ENCODE measurements at regions not wholly inside any gene's neighbourhood (a gene's known extent, or its start where the extent isn't known, plus 50 kb on each side); places are given as distances from the start of the nearest gene placed in this dataset.

DNA sequence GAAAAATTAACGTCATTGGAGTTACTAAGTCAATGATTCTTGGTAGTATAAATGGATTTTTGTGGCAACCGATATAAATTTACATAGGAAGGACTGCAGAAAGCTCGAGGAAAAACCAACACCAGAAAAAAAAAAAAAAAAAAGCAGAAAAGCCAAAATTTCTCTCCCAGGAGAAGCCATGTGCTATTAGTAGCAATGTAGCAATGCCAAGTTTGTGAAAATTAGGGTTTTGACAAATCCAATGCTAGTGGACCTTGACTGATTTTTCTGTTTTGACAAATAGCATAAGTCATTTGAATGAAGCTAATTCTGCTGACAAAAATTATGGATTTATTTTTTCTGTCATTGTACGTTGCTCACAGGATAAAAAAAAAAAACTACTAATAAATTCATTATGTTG, 1561.9 kb downstream of the MRPL39 start:
- Histone ChIP-seq H3K36me3 (ENCODE audit: insufficient read depth, low read depth, low read length) (no peaks in the 10 kb centered on the region), H3K4me1 (ENCODE audit: insufficient read depth, low read length) (no peaks in the 10 kb centered on the region), H3K27me3 (ENCODE audit: insufficient read depth, low read length) (no peaks in the 10 kb centered on the region), H3K4me3 (ENCODE audit: low read length) (no peak overlapping the region), H3K9me3 (ENCODE audit: insufficient read depth, low read depth, low read length) (no peaks in the 10 kb centered on the region; the same call in 1 of the 2 replicates), H3K27ac (ENCODE audit: low read length) (no peak overlapping the region), H3K9ac (ENCODE audit: low read depth, low read length) (no peak overlapping the region)

DNA sequence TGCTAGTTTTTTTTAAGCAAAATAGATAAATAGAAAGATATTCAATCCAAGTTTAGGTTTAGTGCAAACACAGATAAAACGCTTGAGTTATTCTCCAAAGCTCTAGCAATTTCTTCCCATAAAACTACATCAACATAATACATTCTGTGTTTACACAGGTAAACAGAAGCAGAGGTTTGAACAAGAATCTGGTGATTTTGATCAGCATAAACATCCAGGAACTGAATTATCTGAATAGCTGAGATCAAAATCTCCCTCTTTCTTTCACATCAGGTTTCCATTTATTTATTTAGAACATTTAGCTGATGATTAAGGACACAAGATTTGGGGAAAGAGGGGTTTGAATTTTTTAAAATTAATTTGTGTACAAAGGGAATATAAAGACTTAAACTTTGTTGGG, 1564.6 kb downstream of the MRPL39 start:
- Histone ChIP-seq H3K36me3 (ENCODE audit: insufficient read depth, low read depth, low read length) (no peaks in the 10 kb centered on the region), H3K27ac (ENCODE audit: low read length) (no peak overlapping the region), H3K4me1 (ENCODE audit: insufficient read depth, low read length) (no peaks in the 10 kb centered on the region), H3K9me3 (ENCODE audit: insufficient read depth, low read depth, low read length) (no peaks in the 10 kb centered on the region), H3K9ac (ENCODE audit: low read depth, low read length) (no peak overlapping the region), H3K27me3 (ENCODE audit: insufficient read depth, low read length) (no peaks in the 10 kb centered on the region), H3K4me3 (ENCODE audit: low read length) (no peak overlapping the region)

GRCh38 chr21:24032709-24033232, 1574.5 kb downstream of the MRPL39 start:
- Histone ChIP-seq H3K27ac (ENCODE audit: low read length) (no peak overlapping the region), H3K9me3 (ENCODE audit: insufficient read depth, low read depth, low read length) (peaks cover 22% of the 10 kb centered on the region; the same call in 1 of the 2 replicates), H3K36me3 (ENCODE audit: insufficient read depth, low read depth, low read length) (no peaks in the 10 kb centered on the region), H3K4me1 (ENCODE audit: insufficient read depth, low read length) (no peaks in the 10 kb centered on the region), H3K4me3 (ENCODE audit: low read length) (no peak overlapping the region), H3K27me3 (ENCODE audit: insufficient read depth, low read length) (no peaks in the 10 kb centered on the region), H3K9ac (ENCODE audit: low read depth, low read length) (no peak overlapping the region)

DNA sequence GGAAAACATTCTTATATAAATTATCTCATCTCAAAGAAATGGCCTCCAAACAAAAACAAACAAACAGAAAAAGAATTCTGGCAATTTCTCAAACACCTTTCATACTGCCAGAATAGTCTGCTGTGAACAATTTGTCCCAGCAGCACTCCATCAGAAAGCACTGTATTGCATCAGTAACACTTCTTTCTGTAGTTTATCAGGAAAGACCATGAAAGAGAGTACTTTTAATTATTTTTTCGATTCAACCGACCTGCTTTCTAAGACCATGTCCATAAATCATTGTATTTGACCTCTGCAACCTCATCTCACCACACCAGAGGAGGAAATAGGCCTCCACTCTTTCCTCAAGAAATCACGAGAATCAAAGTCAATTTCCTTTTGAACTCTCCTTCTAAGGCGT, 1579.9 kb downstream of the MRPL39 start:
- no peak overlapping the region for H3K27ac ChIP-seq (ENCODE audit: low read length)
- no peaks in the 10 kb centered on the region for H3K9me3 ChIP-seq (ENCODE audit: insufficient read depth, low read depth, low read length)
- no peak overlapping the region for H3K4me3 ChIP-seq (ENCODE audit: low read length)
- H3K27me3 ChIP-seq (ENCODE audit: insufficient read depth, low read length) = no peaks in the 10 kb centered on the region
- no peak overlapping the region for H3K9ac ChIP-seq (ENCODE audit: low read depth, low read length)
- H3K36me3 ChIP-seq (ENCODE audit: insufficient read depth, low read depth, low read length) = no peaks in the 10 kb centered on the region
- no peaks in the 10 kb centered on the region for H3K4me1 ChIP-seq (ENCODE audit: insufficient read depth, low read length)

GRCh38 chr21:24025101-24025500, 1582.2 kb downstream of the MRPL39 start:
- Histone ChIP-seq H3K4me1 (ENCODE audit: insufficient read depth, low read length) (no peaks in the 10 kb centered on the region), H3K4me3 (ENCODE audit: low read length) (no peak overlapping the region), H3K27me3 (ENCODE audit: insufficient read depth, low read length) (no peaks in the 10 kb centered on the region), H3K9ac (ENCODE audit: low read depth, low read length) (no peak overlapping the region), H3K27ac (ENCODE audit: low read length) (no peak overlapping the region), H3K9me3 (ENCODE audit: insufficient read depth, low read depth, low read length) (peaks cover 18% of the 10 kb centered on the region), H3K36me3 (ENCODE audit: insufficient read depth, low read depth, low read length) (no peaks in the 10 kb centered on the region)

DNA sequence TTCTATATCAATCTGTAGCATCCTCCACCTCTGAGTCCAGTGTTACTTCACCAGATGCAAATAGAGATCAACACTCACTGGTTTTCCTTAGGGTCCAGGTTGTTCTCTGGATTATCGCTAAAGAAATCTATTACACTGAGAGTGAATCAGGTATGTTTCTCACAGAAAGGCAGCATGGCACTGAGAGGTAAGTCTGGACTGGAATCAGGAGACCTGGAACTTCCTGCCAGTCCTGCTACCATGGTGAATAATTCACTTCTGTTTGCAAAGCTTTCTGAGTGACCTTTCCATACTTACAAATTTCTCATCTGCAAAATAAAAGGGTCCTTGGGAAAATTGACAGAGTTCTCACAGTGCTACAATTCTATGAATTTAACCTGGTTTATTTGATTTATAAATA, 1583.3 kb downstream of the MRPL39 start:
- H3K27ac ChIP-seq (ENCODE audit: low read length) = no peak overlapping the region

DNA sequence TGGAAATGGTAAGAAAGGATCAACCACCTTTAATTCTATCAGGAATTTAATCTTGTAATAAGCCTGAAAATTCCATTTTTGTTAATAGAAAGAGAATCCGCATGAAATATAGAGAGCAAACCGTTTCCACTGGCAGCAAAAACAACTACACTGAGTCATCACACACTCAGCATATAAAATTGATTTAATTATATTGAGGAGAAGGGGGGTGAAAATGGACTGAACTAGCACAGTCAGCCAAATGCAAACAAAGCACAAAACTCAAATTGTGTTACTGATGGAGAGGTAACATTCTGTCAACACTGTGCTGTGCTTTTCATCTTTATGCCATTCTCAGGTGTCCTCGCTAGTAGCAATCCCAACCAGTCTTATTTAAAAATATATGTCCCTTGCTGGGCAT, 1583.9 kb downstream of the MRPL39 start:
- no peaks in the 10 kb centered on the region for H3K4me1 ChIP-seq (ENCODE audit: insufficient read depth, low read length)
- H3K27ac ChIP-seq (ENCODE audit: low read length) = no peak overlapping the region
- no peaks in the 10 kb centered on the region for H3K36me3 ChIP-seq (ENCODE audit: insufficient read depth, low read depth, low read length)
- no peak overlapping the region for H3K9ac ChIP-seq (ENCODE audit: low read depth, low read length)
- H3K9me3 ChIP-seq (ENCODE audit: insufficient read depth, low read depth, low read length) = peaks cover 33% of the 10 kb centered on the region
- H3K4me3 ChIP-seq (ENCODE audit: low read length) = no peak overlapping the region
- no peaks in the 10 kb centered on the region for H3K27me3 ChIP-seq (ENCODE audit: insufficient read depth, low read length)

More for the DNA sequence above, 1583.3 kb downstream of the MRPL39 start:
- Histone ChIP-seq H3K27me3 (ENCODE audit: insufficient read depth, low read length) (no peaks in the 10 kb centered on the region), H3K4me3 (ENCODE audit: low read length) (no peak overlapping the region), H3K9me3 (ENCODE audit: insufficient read depth, low read depth, low read length) (peaks cover 29% of the 10 kb centered on the region), H3K9ac (ENCODE audit: low read depth, low read length) (no peak overlapping the region), H3K36me3 (ENCODE audit: insufficient read depth, low read depth, low read length) (no peaks in the 10 kb centered on the region), H3K4me1 (ENCODE audit: insufficient read depth, low read length) (no peaks in the 10 kb centered on the region)

GRCh38 chr21:24014381-24014780, 1592.9 kb downstream of the MRPL39 start:
- no peaks in the 10 kb centered on the region for H3K27me3 ChIP-seq (ENCODE audit: insufficient read depth, low read length)
- no peaks in the 10 kb centered on the region for H3K36me3 ChIP-seq (ENCODE audit: insufficient read depth, low read depth, low read length)
- no peak overlapping the region for H3K9ac ChIP-seq (ENCODE audit: low read depth, low read length)
- H3K4me3 ChIP-seq (ENCODE audit: low read length) = no peak overlapping the region
- no peak overlapping the region for H3K27ac ChIP-seq (ENCODE audit: low read length)
- H3K9me3 ChIP-seq (ENCODE audit: insufficient read depth, low read depth, low read length) = peaks cover 8% of the 10 kb centered on the region
- H3K4me1 ChIP-seq (ENCODE audit: insufficient read depth, low read length) = no peaks in the 10 kb centered on the region

- no peaks in the 10 kb centered on the region for H3K27me3 ChIP-seq (ENCODE audit: insufficient read depth, low read length)
- H3K9me3 ChIP-seq (ENCODE audit: insufficient read depth, low read depth, low read length) = no peaks in the 10 kb centered on the region
- no peak overlapping the region for H3K4me3 ChIP-seq (ENCODE audit: low read length)
- H3K9ac ChIP-seq (ENCODE audit: low read depth, low read length) = no peak overlapping the region
- no peak overlapping the region for H3K27ac ChIP-seq (ENCODE audit: low read length)
- no peaks in the 10 kb centered on the region for H3K4me1 ChIP-seq (ENCODE audit: insufficient read depth, low read length)
- H3K36me3 ChIP-seq (ENCODE audit: insufficient read depth, low read depth, low read length) = no peaks in the 10 kb centered on the region
Observed at GRCh38 chr21:24011087-24011486, 1596.2 kb downstream of the MRPL39 start.

DNA sequence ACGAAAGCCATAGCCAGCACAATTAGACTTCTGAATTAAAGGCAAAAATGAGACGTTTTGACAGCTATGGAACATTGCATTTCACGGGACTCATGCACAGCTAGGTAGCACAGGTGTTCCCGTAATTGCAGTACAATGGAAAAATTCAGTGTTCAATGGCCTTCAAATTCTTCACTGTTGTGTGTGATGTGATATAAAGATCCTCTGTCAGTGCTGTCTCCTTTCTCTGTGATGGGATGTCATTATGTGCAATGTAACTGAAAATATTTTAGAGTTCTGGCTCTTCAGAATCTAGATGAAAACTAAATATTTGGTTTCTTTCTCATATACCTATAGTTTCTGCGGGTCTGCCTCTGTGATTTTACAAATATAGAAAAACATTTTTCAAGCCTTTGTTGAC, 1599.7 kb downstream of the MRPL39 start:
- no peaks in the 10 kb centered on the region; the same call in 1 of the 2 replicates for H3K9me3 ChIP-seq (ENCODE audit: insufficient read depth, low read depth, low read length)
- no peaks in the 10 kb centered on the region for H3K27me3 ChIP-seq (ENCODE audit: insufficient read depth, low read length)
- H3K9ac ChIP-seq (ENCODE audit: low read depth, low read length) = no peak overlapping the region
- no peaks in the 10 kb centered on the region for H3K4me1 ChIP-seq (ENCODE audit: insufficient read depth, low read length)
- H3K36me3 ChIP-seq (ENCODE audit: insufficient read depth, low read depth, low read length) = no peaks in the 10 kb centered on the region
- H3K4me3 ChIP-seq (ENCODE audit: low read length) = no peak overlapping the region
- H3K27ac ChIP-seq (ENCODE audit: low read length) = no peak overlapping the region

- no peaks in the 10 kb centered on the region; the same call in 1 of the 2 replicates for H3K9me3 ChIP-seq (ENCODE audit: insufficient read depth, low read depth, low read length)
Observed at GRCh38 chr21:23986987-23987386, 1620.3 kb downstream of the MRPL39 start.

GRCh38 chr21:23986214-23986613, 1621.1 kb downstream of the MRPL39 start:
- Histone ChIP-seq H3K27me3 (ENCODE audit: insufficient read depth, low read length) (no peaks in the 10 kb centered on the region), H3K9ac (ENCODE audit: low read depth, low read length) (no peak overlapping the region), H3K4me3 (ENCODE audit: low read length) (no peak overlapping the region), H3K27ac (ENCODE audit: low read length) (no peak overlapping the region), H3K36me3 (ENCODE audit: insufficient read depth, low read depth, low read length) (no peaks in the 10 kb centered on the region), H3K9me3 (ENCODE audit: insufficient read depth, low read depth, low read length) (no peaks in the 10 kb centered on the region; the same call in 1 of the 2 replicates), H3K4me1 (ENCODE audit: insufficient read depth, low read length) (no peaks in the 10 kb centered on the region)

More at GRCh38 chr21:23986987-23987386, 1620.3 kb downstream of the MRPL39 start:
- H3K27me3 ChIP-seq (ENCODE audit: insufficient read depth, low read length) = no peaks in the 10 kb centered on the region
- no peaks in the 10 kb centered on the region for H3K36me3 ChIP-seq (ENCODE audit: insufficient read depth, low read depth, low read length)
- no peaks in the 10 kb centered on the region for H3K4me1 ChIP-seq (ENCODE audit: insufficient read depth, low read length)
- no peak overlapping the region for H3K9ac ChIP-seq (ENCODE audit: low read depth, low read length)
- H3K27ac ChIP-seq (ENCODE audit: low read length) = no peak overlapping the region
- H3K4me3 ChIP-seq (ENCODE audit: low read length) = no peak overlapping the region
